Activated CD4-positive, alpha-beta T cell treated with anti-CD3 and anti-CD28 coated beads, Interleukin-2, amount 10 ng/mL, durations not matched to agents 7 days and 5 days (primary cell): ENCODE measurements at regions not wholly inside any gene's neighbourhood (a gene's known extent, or its start where the extent isn't known, plus 50 kb on each side); places are given as distances from the start of the nearest gene placed in this dataset.
"Not testable (repeated sequence)": the region's sequence is repeated elsewhere in the genome, so short reads cannot be mapped to it uniquely, and the experiment has no call there.

Experiments used
- CTCF ChIA-PET: fragments of 350-600 bp; sonication (Branson Sonifier 250); formaldehyde crosslinking; loops from one replicate; lab custom pipeline; 2021; ENCODE audit warnings: antibody characterized with exemption; lab: Charles Lee
- POLR2A ChIA-PET: fragments of 350-600 bp; sonication (Branson Sonifier 250); formaldehyde crosslinking; loops from one replicate; lab custom pipeline; 2021; ENCODE audit warnings: antibody characterized with exemption; lab: Charles Lee
- DNase-seq: peaks from one replicate; pipeline ENCODE4 v3.0.0-alpha.2; 2020
- H3K27ac Mint-ChIP-seq: one replicate; pipeline ENCODE4 v1.8.0; 2021; ENCODE audit warnings: mild to moderate bottlenecking, moderate library complexity, mixed read lengths
- H3K27me3 Mint-ChIP-seq: one replicate; pipeline ENCODE4 v1.8.0; 2021; ENCODE audit warnings: mixed read lengths
- H3K36me3 Mint-ChIP-seq: one replicate; pipeline ENCODE4 v1.8.0; 2021; ENCODE audit warnings: low read depth, mixed read lengths
- H3K4me1 Mint-ChIP-seq: one replicate; pipeline ENCODE4 v1.8.0; 2021; ENCODE audit warnings: mixed read lengths
- H3K4me3 Mint-ChIP-seq: one replicate; pipeline ENCODE4 v1.8.0; 2021; ENCODE audit warnings: mild to moderate bottlenecking, moderate library complexity, mixed read lengths
- H3K9me3 Mint-ChIP-seq: one replicate; pipeline ENCODE4 v1.8.0; 2021; ENCODE audit warnings: mixed read lengths

GRCh38 chr20:40955326-40955725, 73.3 kb upstream of the TOP1 start:
- ChIA-PET POLR2A (no interaction called here), CTCF (no interaction called here)
- Mint-ChIP-seq H3K4me3 (no peak overlapping the region), H3K4me1 (no peaks in the 10 kb centered on the region), H3K9me3 (peaks cover 7% of the 10 kb centered on the region), H3K27me3 (peaks cover 19% of the 10 kb centered on the region), H3K27ac (no peak overlapping the region), H3K36me3 (no peaks in the 10 kb centered on the region)
- DNase-seq, result no peak

DNA sequence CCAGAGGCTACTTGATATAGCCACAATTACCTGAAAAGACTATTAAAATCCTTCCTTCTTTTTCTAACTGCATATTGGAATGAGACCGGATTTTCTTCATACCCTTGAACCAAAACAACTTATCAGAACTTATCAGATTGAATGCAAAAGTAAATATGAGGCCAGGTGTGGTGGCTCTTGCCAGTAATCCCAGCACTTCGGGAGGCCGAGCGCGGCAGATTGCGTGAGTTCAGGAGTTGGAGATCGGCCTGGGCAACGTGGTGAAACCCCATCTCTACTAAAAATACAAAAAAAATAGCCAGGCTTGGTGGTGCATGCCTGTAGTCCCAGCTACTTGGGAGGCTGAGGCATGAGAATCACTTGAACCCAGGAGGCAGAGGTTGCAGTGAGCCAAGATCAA, 72.8 kb upstream of the TOP1 start:
- not testable (repeated sequence) for DNase-seq

GRCh38 chr20:40956542-40957264, 71.9 kb upstream of the TOP1 start:
- Mint-ChIP-seq H3K27me3 (peaks cover 19% of the 10 kb centered on the region), H3K9me3 (peaks cover 7% of the 10 kb centered on the region), H3K27ac (no peak overlapping the region), H3K4me1 (peaks cover 7% of the 10 kb centered on the region), H3K36me3 (no peaks in the 10 kb centered on the region), H3K4me3 (no peak overlapping the region)
- DNase-seq, result no peak
- ChIA-PET POLR2A (no interaction called here), CTCF (no interaction called here)

More for the DNA sequence above, 72.8 kb upstream of the TOP1 start:
- H3K9me3 Mint-ChIP-seq, H3K4me1 Mint-ChIP-seq, CTCF ChIA-PET, H3K4me3 Mint-ChIP-seq, H3K36me3 Mint-ChIP-seq, POLR2A ChIA-PET, H3K27ac Mint-ChIP-seq: not testable (repeated sequence)
- H3K27me3 Mint-ChIP-seq, result peaks cover 19% of the 10 kb centered on the region

DNA sequence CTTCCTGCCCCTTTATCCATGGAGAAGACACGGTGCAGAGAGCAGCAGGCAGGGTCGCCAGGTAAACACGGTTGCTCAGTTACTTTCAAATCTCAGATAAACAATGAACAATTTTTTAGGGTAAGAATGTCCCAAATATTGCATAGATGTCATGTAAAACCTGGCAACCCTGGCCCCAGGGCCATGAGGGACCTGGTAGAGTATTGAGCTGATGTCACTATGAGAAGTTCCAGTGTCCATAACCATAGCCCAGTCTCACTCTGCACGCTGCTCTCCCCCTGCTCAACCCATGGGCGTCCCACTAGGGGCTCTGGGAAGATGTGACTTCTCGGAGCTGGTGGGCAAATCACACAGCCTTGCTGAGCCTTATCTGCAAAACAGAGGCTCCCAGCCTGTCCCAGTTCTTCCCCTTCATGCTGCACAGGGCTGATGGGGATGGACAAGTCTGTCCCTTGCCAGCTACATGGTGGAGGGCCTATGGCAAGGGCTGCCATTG, 71.3 kb upstream of the TOP1 start:
- DNase-seq, result no peak
- Mint-ChIP-seq H3K27ac (no peak overlapping the region), H3K4me1 (peaks cover 13% of the 10 kb centered on the region), H3K4me3 (no peak overlapping the region), H3K27me3 (peaks cover 16% of the 10 kb centered on the region), H3K9me3 (peaks cover 7% of the 10 kb centered on the region), H3K36me3 (no peaks in the 10 kb centered on the region)
- ChIA-PET CTCF (no interaction called here), POLR2A (no interaction called here)

DNA sequence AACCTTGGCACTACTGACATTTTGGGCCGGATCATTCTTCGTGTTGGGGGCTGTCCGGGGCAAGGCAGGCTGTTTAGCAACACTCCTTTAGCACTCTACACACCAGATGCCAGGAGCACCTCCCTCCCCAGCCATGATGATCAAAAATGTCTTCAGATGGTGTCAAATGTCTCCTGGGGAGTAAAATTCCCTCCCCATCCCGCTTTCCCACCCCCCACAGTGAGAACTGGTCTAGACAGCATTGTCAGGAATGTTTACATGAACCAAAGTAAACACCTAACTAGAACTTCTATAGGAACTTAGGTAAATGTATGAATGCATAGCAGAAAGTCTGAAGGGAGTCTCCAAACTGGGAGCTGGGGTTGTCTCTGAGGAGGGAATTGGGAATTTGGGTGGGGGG, 70.0 kb upstream of the TOP1 start:
- CTCF ChIA-PET, result no interaction called here
- Mint-ChIP-seq H3K4me3 (no peak overlapping the region), H3K4me1 (peaks cover 16% of the 10 kb centered on the region), H3K9me3 (peaks cover 7% of the 10 kb centered on the region), H3K36me3 (no peaks in the 10 kb centered on the region), H3K27ac (no peak overlapping the region), H3K27me3 (peaks cover 16% of the 10 kb centered on the region)
- no peak for DNase-seq
- POLR2A ChIA-PET, result no interaction called here

GRCh38 chr20:40959325-40960092, 69.1 kb upstream of the TOP1 start:
- no peak overlapping the region for H3K4me3 Mint-ChIP-seq
- no peaks in the 10 kb centered on the region for H3K36me3 Mint-ChIP-seq
- POLR2A ChIA-PET, result no interaction called here
- peaks cover 16% of the 10 kb centered on the region for H3K4me1 Mint-ChIP-seq
- H3K27ac Mint-ChIP-seq, result no peak overlapping the region
- CTCF ChIA-PET, result no interaction called here
- no peak for DNase-seq
- H3K27me3 Mint-ChIP-seq, result peaks cover 14% of the 10 kb centered on the region
- H3K9me3 Mint-ChIP-seq, result peaks cover under 1% of the 10 kb centered on the region

GRCh38 chr20:40960101-40960500, 68.5 kb upstream of the TOP1 start:
- POLR2A ChIA-PET, result no interaction called here
- H3K36me3 Mint-ChIP-seq, result no peaks in the 10 kb centered on the region
- no peak for DNase-seq
- no peaks in the 10 kb centered on the region for H3K9me3 Mint-ChIP-seq
- CTCF ChIA-PET, result interaction anchor here (1.1 kb wide), 1 partner anchor 219 kb away, joined by 4 read pairs; no protein-coding TSS in a partner anchor
- H3K27ac Mint-ChIP-seq, result peak overlapping the region; percentile 33
- peaks cover 16% of the 10 kb centered on the region for H3K4me1 Mint-ChIP-seq
- H3K4me3 Mint-ChIP-seq, result no peak overlapping the region
- peaks cover 14% of the 10 kb centered on the region for H3K27me3 Mint-ChIP-seq

- ChIA-PET POLR2A (no interaction called here), CTCF (interaction anchor here (1.1 kb wide), 1 partner anchor 219 kb away, joined by 4 read pairs; no protein-coding TSS in a partner anchor)
- Mint-ChIP-seq H3K4me3 (no peak overlapping the region), H3K36me3 (no peaks in the 10 kb centered on the region), H3K9me3 (no peaks in the 10 kb centered on the region), H3K27me3 (peaks cover 14% of the 10 kb centered on the region), H3K4me1 (peaks cover 16% of the 10 kb centered on the region), H3K27ac (no peak overlapping the region)
- no peak for DNase-seq
These were observed 68.1 kb upstream of the TOP1 start for GRCh38 chr20:40960521-40960956.

- CTCF ChIA-PET, result interaction anchor here (1.1 kb wide), 1 partner anchor 220 kb away, joined by 4 read pairs; no protein-coding TSS in a partner anchor
- peaks cover 16% of the 10 kb centered on the region for H3K4me1 Mint-ChIP-seq
- no peaks in the 10 kb centered on the region for H3K36me3 Mint-ChIP-seq
- no peak for DNase-seq
- peaks cover 14% of the 10 kb centered on the region for H3K27me3 Mint-ChIP-seq
- no peaks in the 10 kb centered on the region for H3K9me3 Mint-ChIP-seq
- H3K27ac Mint-ChIP-seq, result no peak overlapping the region
- H3K4me3 Mint-ChIP-seq, result no peak overlapping the region
- POLR2A ChIA-PET, result no interaction called here
These were observed 67.4 kb upstream of the TOP1 start for GRCh38 chr20:40961176-40961575.

DNA sequence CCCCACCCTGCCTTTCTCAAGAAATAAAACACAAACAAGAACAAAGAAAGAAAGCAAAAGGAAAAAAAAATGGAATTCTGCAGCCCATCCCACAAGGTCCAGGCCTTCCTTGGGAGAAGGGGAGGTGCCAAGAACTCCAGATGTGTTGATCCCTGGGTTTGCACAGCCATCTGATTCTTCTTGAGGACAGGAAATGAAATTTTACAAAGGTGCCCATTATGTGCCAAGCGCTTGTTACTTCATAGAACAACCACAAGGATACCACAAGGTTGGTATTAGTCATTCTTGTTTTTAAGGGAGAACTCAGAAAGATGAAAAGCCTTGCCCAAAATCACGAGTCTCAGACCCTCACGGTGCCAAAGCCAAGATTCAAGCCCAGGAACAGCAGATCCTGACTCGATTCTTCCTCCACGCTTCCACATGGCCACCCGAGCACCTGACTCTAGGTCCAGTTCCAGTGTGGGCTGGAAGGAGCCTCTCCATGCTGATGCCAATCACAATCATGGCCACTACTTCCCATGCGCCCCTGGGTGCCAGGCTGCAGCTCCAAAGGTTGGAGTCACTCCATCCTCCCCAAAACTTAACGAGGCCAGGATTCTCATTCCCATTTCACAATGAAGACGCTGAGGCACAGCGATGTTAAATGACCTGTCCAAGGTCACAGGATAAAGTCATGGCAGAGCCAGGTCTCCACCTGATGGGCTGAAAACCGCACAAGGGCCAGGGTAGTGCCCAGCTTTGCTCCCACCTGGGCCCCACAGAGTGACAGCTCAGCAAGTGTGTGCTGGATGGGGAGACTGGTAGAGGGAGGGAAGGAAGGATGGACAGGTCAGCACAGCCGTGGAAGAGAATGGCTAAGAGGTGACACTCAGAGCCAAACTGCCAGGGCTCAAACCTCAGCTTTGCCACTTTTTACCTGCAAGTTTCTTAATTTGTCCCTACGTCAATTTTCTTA, 66.7 kb upstream of the TOP1 start:
- peak; percentile 24 for DNase-seq
- H3K4me3 Mint-ChIP-seq, result no peak overlapping the region
- ChIA-PET CTCF (interaction anchor here (0.8 to 3.6 kb wide), 11 partner anchors 9 to 1797 kb away, joined by 3 to 18 read pairs (median 3); partner anchors contain the start of gene CHD6), POLR2A (no interaction called here)
- no peak overlapping the region for H3K27ac Mint-ChIP-seq
- peaks cover 13% of the 10 kb centered on the region for H3K27me3 Mint-ChIP-seq
- H3K36me3 Mint-ChIP-seq, result no peaks in the 10 kb centered on the region
- no peaks in the 10 kb centered on the region for H3K9me3 Mint-ChIP-seq
- H3K4me1 Mint-ChIP-seq, result peaks cover 16% of the 10 kb centered on the region

- Mint-ChIP-seq H3K27ac (no peak overlapping the region), H3K36me3 (no peaks in the 10 kb centered on the region), H3K27me3 (peaks cover 11% of the 10 kb centered on the region), H3K9me3 (no peaks in the 10 kb centered on the region), H3K4me1 (peaks cover 16% of the 10 kb centered on the region), H3K4me3 (no peak overlapping the region)
- DNase-seq, result peak; percentile 76
- CTCF ChIA-PET, result interaction anchor here (0.5 to 3.6 kb wide), 19 partner anchors 9 to 1798 kb away, joined by 3 to 18 read pairs (median 3); partner anchors contain the start of gene CHD6
- POLR2A ChIA-PET, result no interaction called here
These were observed 65.7 kb upstream of the TOP1 start for GRCh38 chr20:40962733-40963504.

DNA sequence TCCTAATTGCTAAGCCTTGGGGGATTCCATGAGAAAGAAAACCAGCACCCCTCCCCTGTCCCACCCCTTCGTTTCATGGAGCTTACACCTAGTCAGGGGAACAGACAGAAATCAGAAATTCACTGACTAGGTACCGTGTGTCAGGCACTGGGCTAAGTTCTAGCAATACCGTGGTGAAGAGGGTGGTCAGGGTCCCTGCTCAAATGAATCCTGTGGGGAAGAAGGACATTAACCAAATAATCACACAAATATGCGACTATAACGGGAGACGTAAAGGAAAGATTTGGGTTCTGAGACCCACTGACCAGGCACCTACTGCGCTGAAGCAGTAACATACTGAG, 65.1 kb upstream of the TOP1 start:
- Mint-ChIP-seq H3K27ac (no peak overlapping the region), H3K4me3 (no peak overlapping the region), H3K27me3 (peaks cover 11% of the 10 kb centered on the region), H3K36me3 (no peaks in the 10 kb centered on the region), H3K9me3 (no peaks in the 10 kb centered on the region), H3K4me1 (peaks cover 16% of the 10 kb centered on the region)
- DNase-seq, result no peak
- ChIA-PET CTCF (interaction anchor here (0.5 to 3.6 kb wide), 16 partner anchors 11 to 655 kb away, joined by 3 to 18 read pairs (median 3); partner anchors contain the start of gene CHD6), POLR2A (no interaction called here)
